H1 (cell line): ENCODE measurements at regions not wholly inside any gene's neighbourhood (a gene's known extent, or its start where the extent isn't known, plus 50 kb on each side); places are given as distances from the start of the nearest gene placed in this dataset.

Experiments used
- CTCF ChIA-PET: fragments of 300-600 bp; sonication (Branson Sonifier 250); formaldehyde crosslinking; loops from one replicate; lab custom pipeline; 2021; ENCODE audit not compliant: partially characterized antibody; lab: Charles Lee
- POLR2A ChIA-PET: fragments of 300-600 bp; sonication (Branson Sonifier 250); formaldehyde crosslinking; loops from one replicate; lab custom pipeline; 2021; ENCODE audit warnings: inconsistent platforms; ENCODE audit not compliant: partially characterized antibody; lab: Charles Lee
- DNase-seq, 2 experiments: peaks; one replicate each; pipeline versions ENCODE4 v3.0.0 to v3.0.0-alpha.2; 2010 to 2022; ENCODE audit warnings: low spot score in 2 of 2, low read depth in 1 of 2, mixed read lengths in 1 of 2
- FAIRE-seq: peaks from 2 replicates; lab custom pipeline; 2011; peaks lifted over from hg19 to GRCh38; lab: Jason Lieb, UNC
- H2AFZ ChIP-seq: 2 replicates; pipeline ENCODE4 v1.8.1; 2012; ENCODE audit warnings: low read length, inconsistent platforms
- H2AK5ac ChIP-seq: 2 replicates; pipeline ENCODE4 v1.6.1; 2013; ENCODE audit warnings: low read depth, low read length
- H2BK120ac ChIP-seq: replicated peaks from 2 replicates; pipeline ENCODE3; 2013; ENCODE audit warnings: low read depth, low read length, inconsistent platforms
- H2BK12ac ChIP-seq: 2 replicates; pipeline ENCODE4 v1.6.1; 2013; ENCODE audit warnings: low read depth, low read length
- H2BK15ac ChIP-seq: 2 replicates; pipeline ENCODE4 v1.6.1; 2013; ENCODE audit warnings: low read length
- H2BK20ac ChIP-seq: 2 replicates; pipeline ENCODE4 v1.6.1; 2013; ENCODE audit warnings: low read length
- H2BK5ac ChIP-seq: 2 replicates; pipeline ENCODE4 v1.6.1; 2013; ENCODE audit warnings: low read depth, low read length
- H3K14ac ChIP-seq: 2 replicates; pipeline ENCODE4 v1.6.1; 2013; ENCODE audit warnings: inconsistent platforms; ENCODE audit not compliant: insufficient read length
- H3K18ac ChIP-seq: 2 replicates; pipeline ENCODE4 v1.6.1; 2013; ENCODE audit warnings: low read length; ENCODE audit errors: extremely low read depth
- H3K23ac ChIP-seq: 2 replicates; pipeline ENCODE4 v1.6.1; 2013; ENCODE audit warnings: inconsistent platforms; ENCODE audit not compliant: insufficient read length
- H3K23me2 ChIP-seq: 2 replicates; pipeline ENCODE4 v1.6.1; 2013; ENCODE audit warnings: low read depth, low read length
- H3K27ac ChIP-seq: 2 replicates; pipeline ENCODE4 v1.6.1; 2011; ENCODE audit warnings: low read depth, low read length, inconsistent platforms
- H3K27me3 ChIP-seq, 4 experiments: replicated peaks in 1 of 4; 1 replicate in 1 of 4; 2 replicates in 3 of 4; pipeline versions ENCODE4 v1.6.1 to v1.8.1; 2011 to 2013; ENCODE audit warnings: low read length in 3 of 4, mild to moderate bottlenecking in 3 of 4, inconsistent platforms in 2 of 4, mixed read lengths in 2 of 4, moderate library complexity in 1 of 4; ENCODE audit not compliant: control insufficient read depth in 3 of 4, insufficient read depth in 3 of 4; ENCODE audit errors: extremely low read depth in 1 of 4
- H3K36me3 ChIP-seq, 4 experiments: 2 replicates each; pipeline versions ENCODE4 v1.6.1 to v1.8.1; 2011 to 2013; ENCODE audit warnings: mild to moderate bottlenecking in 4 of 4, low read length in 3 of 4, moderate library complexity in 2 of 4, control low read depth in 1 of 4, inconsistent platforms in 1 of 4; ENCODE audit not compliant: insufficient read depth in 4 of 4, control insufficient read depth in 2 of 4
- H3K4ac ChIP-seq: replicated peaks from 2 replicates; pipeline ENCODE3; 2013; ENCODE audit warnings: low read length, low read depth, mixed read lengths, inconsistent platforms; ENCODE audit not compliant: insufficient read length
- H3K4me1 ChIP-seq, 4 experiments: replicated peaks in 1 of 4; 1 replicate in 1 of 4; 2 replicates in 3 of 4; pipeline versions ENCODE4 v1.6.1 to v1.8.1; 2011 to 2013; ENCODE audit warnings: low read length in 3 of 4, inconsistent platforms in 2 of 4, mixed read lengths in 1 of 4; ENCODE audit not compliant: insufficient read depth in 4 of 4, control insufficient read depth in 3 of 4
- H3K4me2 ChIP-seq, 2 experiments: 2 replicates each; pipeline versions ENCODE4 v1.6.1 to v1.8.1; 2011 to 2013; ENCODE audit warnings: low read depth in 2 of 2, low read length in 2 of 2, control low read depth in 1 of 2, inconsistent platforms in 1 of 2, mild to moderate bottlenecking in 1 of 2; ENCODE audit not compliant: insufficient read depth in 1 of 2
- H3K4me3 ChIP-seq, 4 experiments: fragments of 200-600, 300-600 bp in 1 of 4; sonication (generic), shearing (Covaris generic), sonication (Bioruptor Twin) in 1 of 4; 2 replicates each; pipeline versions ENCODE4 v1.5.1 to v1.8.1; 2011 to 2016; ENCODE audit warnings: low read length in 4 of 4, low read depth in 3 of 4, control low read depth in 2 of 4, inconsistent platforms in 2 of 4, mild to moderate bottlenecking in 2 of 4, mixed read lengths in 1 of 4, moderate library complexity in 1 of 4; ENCODE audit not compliant: insufficient read depth in 2 of 4; ENCODE audit errors: extremely low read depth in 1 of 4
- H3K56ac ChIP-seq: replicated peaks from 2 replicates; pipeline ENCODE3; 2013; ENCODE audit warnings: low read depth, mild to moderate bottlenecking, mixed read lengths, low read length, inconsistent platforms; ENCODE audit not compliant: insufficient read length
- H3K79me1 ChIP-seq: 2 replicates; pipeline ENCODE4 v1.6.1; 2013; ENCODE audit warnings: low read depth, low read length, control low read depth
- H3K79me2 ChIP-seq, 2 experiments: 2 replicates each; pipeline versions ENCODE4 v1.6.1 to v1.8.1; 2012 to 2013; ENCODE audit warnings: low read length in 2 of 2, mild to moderate bottlenecking in 2 of 2, inconsistent platforms in 1 of 2; ENCODE audit not compliant: insufficient read depth in 2 of 2, control insufficient read depth in 1 of 2
- H3K9ac ChIP-seq, 4 experiments: replicated peaks in 1 of 4; 1 replicate in 1 of 4; 2 replicates in 3 of 4; pipeline versions ENCODE4 v1.6.1 to v1.8.1; 2011 to 2013; ENCODE audit warnings: low read depth in 3 of 4, low read length in 3 of 4, control low read depth in 2 of 4, mild to moderate bottlenecking in 2 of 4, moderate library complexity in 2 of 4, inconsistent platforms in 1 of 4; ENCODE audit errors: extremely low read depth in 1 of 4
- H3K9me3 ChIP-seq, 2 experiments: 2 replicates each; pipeline versions ENCODE4 v1.6.1 to v1.8.1; 2012 to 2013; ENCODE audit warnings: mild to moderate bottlenecking in 2 of 2, moderate library complexity in 2 of 2, control low read depth in 1 of 2, inconsistent platforms in 1 of 2, low read depth in 1 of 2, low read length in 1 of 2, mixed read lengths in 1 of 2; ENCODE audit not compliant: insufficient read depth in 2 of 2
- H4K20me1 ChIP-seq, 2 experiments: replicated peaks in 1 of 2; 2 replicates each; pipeline versions ENCODE3 to v1.8.1; 2011 to 2013; ENCODE audit warnings: inconsistent platforms in 2 of 2, low read length in 2 of 2, mild to moderate bottlenecking in 1 of 2; ENCODE audit not compliant: insufficient read depth in 2 of 2, control insufficient read depth in 1 of 2
- H4K5ac ChIP-seq: 2 replicates; pipeline ENCODE4 v1.6.1; 2013; ENCODE audit warnings: low read length, low read depth, mixed read lengths, inconsistent platforms; ENCODE audit not compliant: insufficient read length
- H4K8ac ChIP-seq: 2 replicates; pipeline ENCODE4 v1.8.0; 2013; ENCODE audit warnings: mild to moderate bottlenecking, moderate library complexity, low read length, inconsistent platforms; ENCODE audit not compliant: insufficient read depth; ENCODE audit errors: extremely low read depth
- H4K91ac ChIP-seq: replicated peaks from 2 replicates; pipeline ENCODE3; 2013; ENCODE audit warnings: low read length, mixed read lengths, inconsistent platforms; ENCODE audit not compliant: insufficient read length
- CEBPB ChIP-seq: IDR thresholded peaks from 2 replicates; pipeline ENCODE4 v1.6.1; 2012; ENCODE audit warnings: low read depth, low read length
- EP300 ChIP-seq, 2 experiments: IDR thresholded peaks; 1 replicate in 1 of 2; 2 replicates in 1 of 2; pipeline ENCODE4 v1.6.1; 2011 to 2012; ENCODE audit warnings: low read depth in 2 of 2, low read length in 2 of 2, mild to moderate bottlenecking in 2 of 2, borderline replicate concordance in 1 of 2, inconsistent platforms in 1 of 2, moderate library complexity in 1 of 2
- SIRT6 ChIP-seq: IDR thresholded peaks from one replicate; pipeline ENCODE4 v1.7.1; 2012; ENCODE audit warnings: low read length, inconsistent platforms
- TBP ChIP-seq: IDR thresholded peaks from 2 replicates; pipeline ENCODE4 v1.6.1; 2011; ENCODE audit warnings: low read depth, low read length, improper control_type of control experiment
- WGBS, 2 experiments: shearing (Covaris generic) in 1 of 2; methylation state at CpG; one replicate each; pipeline versions ENCODE4 v1.1.6 to v1.1.7; 2013 to 2015; ENCODE audit warnings: low lambda C conversion rate in 2 of 2, mixed read lengths in 2 of 2, inconsistent platforms in 1 of 2, low coverage in 1 of 2, missing lambda C conversion rate in 1 of 2; ENCODE audit not compliant: insufficient replicate concordance in 2 of 2, insufficient coverage in 1 of 2, insufficient read length in 1 of 2; ENCODE audit errors: extremely low coverage in 1 of 2, missing lambda C conversion rate in 1 of 2; 5-methylcytosine and 5-hydroxymethylcytosine counted together

DNA sequence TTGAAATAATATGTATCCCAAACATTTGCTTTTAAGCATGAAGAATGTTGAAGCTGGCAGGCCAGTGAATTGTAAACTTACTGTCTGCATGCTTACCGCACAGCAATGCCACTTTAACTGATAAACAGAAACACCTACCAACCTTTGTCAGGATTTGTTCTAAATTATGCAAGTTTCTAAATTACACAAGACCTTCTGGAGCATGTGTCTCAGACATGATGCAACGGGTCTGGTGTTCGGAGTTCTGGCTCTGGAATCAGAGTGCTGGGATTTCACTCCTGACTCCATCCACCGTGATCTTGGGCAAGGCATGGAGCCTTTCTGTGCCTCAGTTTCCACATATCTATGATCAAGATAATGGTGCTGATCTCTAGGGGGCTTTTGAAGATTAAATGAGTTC lies 111.2 kb downstream of the CCT6B start:
- FAIRE-seq, result no peak
- no peaks in the 10 kb centered on the region; a peak in 1 of 7 replicates for H3K27me3 ChIP-seq
- no peaks in the 10 kb centered on the region for H4K20me1 ChIP-seq
- H3K4me1 ChIP-seq, result peaks cover 0 to 9% (median 0%) of the 10 kb centered on the region in 4 experiments; a peak in 3 of 7 replicates
- H3K36me3 ChIP-seq, result no peaks in the 10 kb centered on the region
- H2AFZ ChIP-seq, result no peak overlapping the region
- no peak overlapping the region for H2BK20ac ChIP-seq
- no peak overlapping the region for H3K14ac ChIP-seq
- H4K5ac ChIP-seq, result no peak overlapping the region
- H4K8ac ChIP-seq, result no peak overlapping the region; the same call in 1 of the 2 replicates
- H4K91ac ChIP-seq, result no peak overlapping the region
- H3K23me2 ChIP-seq, result no peaks in the 10 kb centered on the region
- H2AK5ac ChIP-seq, result no peak overlapping the region
- no peak overlapping the region for H3K9ac ChIP-seq
- 84% methylated on average over 4 of the region's 4 CpGs; no CpG with 5 or more reads in 1 of the 2 experiments for whole genome bisulfite sequencing, 2 experiments
- no peak for DNase-seq
- H3K79me1 ChIP-seq, result no peaks in the 10 kb centered on the region
- no peaks in the 10 kb centered on the region for H3K79me2 ChIP-seq
- H3K27ac ChIP-seq, result no peak overlapping the region
- POLR2A ChIA-PET, result no interaction called here
- H3K9me3 ChIP-seq, result no peaks in the 10 kb centered on the region
- no peak overlapping the region for H3K23ac ChIP-seq
- H2BK15ac ChIP-seq, result no peak overlapping the region
- H3K56ac ChIP-seq, result no peak overlapping the region
- H2BK12ac ChIP-seq, result no peak overlapping the region
- H3K18ac ChIP-seq, result no peak overlapping the region
- CTCF ChIA-PET, result interaction anchor here (1.1 to 1.6 kb wide), 2 partner anchors 9 to 42 kb away, joined by 4 to 6 read pairs; no protein-coding TSS in a partner anchor
- H3K4ac ChIP-seq, result no peak overlapping the region
- H2BK5ac ChIP-seq, result no peak overlapping the region
- no peak overlapping the region for H2BK120ac ChIP-seq
- H3K4me2 ChIP-seq, result no peak overlapping the region
- H3K4me3 ChIP-seq, result no peak overlapping the region
- TF ChIP-seq SIRT6 (no peak), TBP (no peak), EP300 (IDR thresholded peaks at IDR 0.05; ENCODE audit: borderline replicate concordance in 1 of 2, low read depth in 2 of 2, low read length in 2 of 2) (no peak), CEBPB (no peak)
